NK-92 treated with Interleukin-12 subunit alpha and Interleukin-12 subunit beta, amount 100 ng/mL, for 24 hours (cell line): ENCODE measurements at regions not wholly inside any gene's neighbourhood (a gene's known extent, or its start where the extent isn't known, plus 50 kb on each side); places are given as distances from the start of the nearest gene placed in this dataset.

ENCODE experiments used
- DNase-seq: peaks from one replicate; lab custom pipeline; 2025; lab: John Stamatoyannopoulos, UW

DNA sequence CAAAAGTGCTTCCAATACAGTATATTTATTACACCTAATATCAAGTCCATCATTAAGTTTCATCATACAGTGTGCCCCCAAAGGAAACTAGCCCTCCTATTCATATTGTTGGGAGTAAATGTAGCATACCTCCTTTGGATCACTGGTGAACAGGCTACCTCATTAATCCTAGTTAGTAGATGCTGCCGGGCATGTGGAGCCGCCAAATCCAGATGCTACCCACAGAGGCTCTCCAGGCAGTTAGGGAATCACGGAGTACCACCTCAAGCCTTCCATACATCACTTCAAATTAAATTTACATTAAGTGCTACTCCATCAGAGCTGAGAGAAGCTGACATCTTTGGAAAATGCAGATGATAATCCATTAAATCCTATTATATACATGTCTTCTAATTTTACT is 121.7 kb upstream of the FOXD3 start:
- DNase-seq = no peak

DNA sequence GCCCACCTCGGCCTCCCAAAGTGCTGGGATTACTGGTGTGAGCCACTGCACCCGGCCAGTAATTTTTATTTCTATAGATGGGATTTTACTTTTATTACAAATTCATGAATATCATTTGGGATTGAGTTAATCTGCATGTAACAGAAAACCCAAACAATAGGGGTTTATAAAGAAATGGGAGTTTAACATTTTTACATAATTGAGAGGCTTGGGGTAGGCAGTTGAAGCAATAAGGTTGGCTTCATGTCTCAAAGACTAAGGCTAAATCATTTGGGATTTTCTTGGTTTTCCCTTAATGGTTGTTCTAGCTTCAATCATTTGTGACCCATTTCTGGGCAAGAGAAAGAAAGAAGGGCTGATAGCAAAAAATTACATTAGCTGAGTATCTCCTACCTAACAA is 118.7 kb upstream of the FOXD3 start:
- DNase-seq = no peak

DNA sequence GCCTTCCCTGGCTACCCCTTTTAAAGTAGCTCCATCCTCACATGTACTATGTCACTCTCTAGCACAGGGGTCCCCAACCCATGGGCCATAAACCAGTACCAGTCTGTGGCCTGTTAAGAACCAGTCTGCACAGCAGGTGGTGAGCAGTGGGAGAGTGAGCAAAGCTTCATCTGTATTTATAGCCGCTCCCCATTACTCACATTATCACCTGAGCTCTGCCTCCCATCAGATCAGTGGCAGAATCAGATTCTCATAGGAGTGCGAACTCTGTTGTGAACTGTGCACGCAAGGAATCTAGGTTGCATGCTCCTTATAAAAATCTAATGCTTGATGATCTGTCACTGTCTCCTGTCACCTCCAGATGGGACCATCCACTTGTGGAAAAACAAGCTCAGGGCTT is 116.6 kb upstream of the FOXD3 start:
- no peak for DNase-seq

DNA sequence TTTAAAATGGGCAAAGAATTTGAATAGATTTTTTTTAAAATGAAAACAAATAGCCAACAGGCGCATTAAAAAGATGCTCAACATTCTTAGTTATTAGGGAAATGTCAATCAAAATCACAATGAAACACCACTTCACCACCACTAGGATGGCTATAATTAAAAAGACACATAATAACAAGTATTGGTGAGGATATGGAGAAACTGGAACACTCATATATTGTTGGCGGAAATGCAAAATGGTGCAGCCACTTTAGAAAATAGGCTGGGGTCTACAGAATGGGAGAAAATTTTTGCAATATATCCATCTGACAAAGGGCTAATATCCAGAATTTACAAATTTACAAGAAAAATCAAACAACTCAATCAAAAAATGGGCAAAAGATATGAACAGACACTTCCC is 107.8 kb upstream of the FOXD3 start:
- no peak for DNase-seq

DNA sequence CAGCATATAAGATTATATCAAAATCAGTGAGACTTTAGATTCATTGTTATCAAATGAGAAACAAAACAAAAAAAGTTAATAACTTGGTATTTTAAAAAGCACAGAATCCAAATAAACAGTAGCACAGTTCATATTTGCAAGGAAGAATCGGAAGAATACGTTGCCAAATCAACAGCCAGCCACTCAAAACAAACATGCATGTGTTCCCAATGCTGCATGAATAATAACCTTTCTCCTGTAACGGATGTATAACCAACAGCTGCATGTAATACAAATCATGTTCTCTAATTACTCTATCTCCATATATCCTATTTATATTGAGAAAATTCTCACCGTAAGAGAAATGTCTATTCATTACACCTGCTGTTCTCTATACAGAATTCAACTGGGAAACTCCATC is 98.9 kb upstream of the FOXD3 start:
- DNase-seq = no peak

DNA sequence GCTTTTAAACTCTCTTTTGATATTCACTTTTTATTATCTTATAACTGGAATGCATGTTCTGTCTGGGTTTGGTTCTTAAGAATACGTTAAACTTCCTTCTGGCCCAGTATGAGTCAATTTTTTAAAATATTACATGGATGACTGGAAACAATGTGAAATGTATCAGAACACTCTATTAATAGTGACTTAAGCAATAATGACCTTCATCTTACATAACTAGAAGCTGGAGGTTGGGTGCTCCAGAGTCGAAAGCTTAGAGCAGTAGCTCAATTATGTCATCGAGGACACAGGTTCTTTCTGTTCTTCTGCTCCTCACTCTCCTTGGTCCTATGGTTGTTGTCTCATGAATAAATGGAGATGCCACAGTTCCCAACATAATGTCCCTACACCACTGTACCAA is 91.6 kb upstream of the FOXD3 start:
- no peak for DNase-seq

DNA sequence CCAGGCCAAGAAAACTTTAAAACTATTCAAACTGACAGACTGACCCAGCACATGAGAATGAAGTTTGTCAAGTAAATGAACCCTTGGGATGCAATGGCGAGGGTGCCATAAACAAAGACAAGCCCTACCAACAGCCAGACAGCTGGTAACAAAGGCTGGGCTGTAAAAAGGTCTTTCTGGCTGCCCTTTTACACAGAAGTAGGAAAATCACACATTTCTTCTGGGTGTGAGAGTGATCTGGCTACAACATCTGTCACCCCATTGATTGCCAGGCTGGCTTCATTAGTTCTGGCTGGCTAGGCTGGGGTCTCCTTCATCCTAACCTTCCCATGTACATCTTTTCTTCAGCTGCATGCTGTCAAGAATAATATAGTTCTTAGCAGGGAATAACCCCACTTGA is 83.6 kb upstream of the FOXD3 start:
- no peak for DNase-seq

DNA sequence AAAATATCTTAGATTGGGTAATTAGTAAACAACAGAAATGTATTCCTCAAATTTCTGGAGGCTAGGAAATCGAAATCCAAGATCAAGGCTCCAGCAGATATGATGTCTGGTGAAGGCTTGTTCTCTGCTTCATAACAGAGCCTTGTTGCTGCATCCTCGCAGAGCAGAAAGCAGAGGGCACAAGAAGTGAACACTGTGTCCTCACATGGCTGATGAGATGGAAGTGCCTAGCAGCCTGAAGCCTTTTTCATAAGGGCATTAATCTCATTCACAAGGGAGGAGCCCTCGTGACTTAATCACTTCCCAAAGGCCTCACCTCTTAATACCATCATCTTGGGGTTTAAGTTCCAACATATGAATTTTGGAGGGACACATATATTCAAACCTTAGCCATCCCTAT is 77.2 kb upstream of the FOXD3 start:
- DNase-seq = no peak

DNA sequence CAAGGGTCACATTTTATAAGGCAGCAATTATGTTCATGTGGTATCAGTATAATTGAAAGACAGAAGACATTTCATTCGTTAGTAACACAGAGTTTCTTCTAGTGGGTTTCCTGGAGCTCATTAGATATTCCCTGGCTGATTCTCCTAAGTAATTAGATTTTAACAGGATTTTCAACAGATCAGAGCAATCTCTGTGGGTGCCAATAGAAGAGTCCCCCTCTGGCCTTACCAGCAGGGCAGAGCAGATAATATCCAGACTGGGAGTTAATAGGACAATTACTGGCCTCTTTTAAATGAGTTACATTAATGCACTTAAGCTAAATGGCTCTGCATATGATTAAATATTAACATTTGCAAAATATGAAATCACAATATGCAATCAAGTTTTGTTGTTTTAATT is 74.2 kb upstream of the FOXD3 start:
- no peak for DNase-seq

DNA sequence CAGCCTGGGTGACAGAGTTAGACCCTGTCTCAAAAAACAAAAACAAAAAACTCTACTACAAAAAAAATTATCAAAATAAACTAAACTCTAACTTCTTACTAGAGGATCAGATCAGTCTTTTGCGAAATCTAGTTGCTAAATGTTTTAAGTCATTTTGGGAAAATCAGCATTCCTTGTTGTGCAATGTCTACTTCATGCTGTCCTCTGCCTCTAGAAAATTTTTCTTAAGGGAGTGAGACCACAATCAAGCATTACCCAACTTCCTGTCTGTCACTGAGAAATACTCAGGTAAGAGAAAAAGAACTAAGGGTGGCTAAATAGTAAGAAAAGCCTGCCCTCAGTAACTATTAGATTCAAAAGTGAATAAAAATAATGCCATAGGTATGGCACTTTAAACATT is 67.2 kb upstream of the FOXD3 start:
- no peak for DNase-seq

DNA sequence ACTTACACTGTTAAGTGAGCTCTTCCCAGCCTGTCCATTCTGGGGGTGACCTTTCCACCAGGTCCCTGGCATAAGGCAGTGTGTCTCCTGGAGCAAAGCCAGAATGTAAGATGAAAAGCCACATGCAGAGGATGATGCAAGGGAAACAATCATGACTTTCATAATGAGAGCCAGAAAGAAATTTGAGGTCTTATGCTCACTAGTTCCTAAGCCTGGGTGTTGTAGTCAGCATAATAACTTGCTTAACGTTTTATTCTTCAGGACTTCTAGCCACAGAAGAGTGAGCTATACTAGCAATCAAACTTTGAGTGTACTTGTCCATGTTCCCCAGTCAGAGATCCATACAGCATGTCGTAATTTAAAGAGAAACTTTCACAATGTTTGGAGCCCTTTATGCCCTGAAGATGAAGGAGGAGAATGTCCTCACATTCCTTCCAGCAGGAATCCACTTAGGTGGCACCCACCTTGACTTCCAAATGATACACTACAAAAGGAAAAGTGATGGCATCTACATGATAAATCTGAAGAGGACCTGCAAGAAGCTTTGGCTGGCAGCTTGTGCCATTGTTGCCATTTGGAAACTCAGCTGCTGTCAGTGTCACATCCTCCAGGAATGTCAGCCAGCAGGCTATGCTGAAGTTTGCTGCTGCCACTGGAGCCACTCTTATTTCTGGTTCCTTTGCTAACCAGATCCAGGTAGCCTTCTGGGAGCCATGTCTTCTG is 60.5 kb upstream of the FOXD3 start:
- no peak for DNase-seq

DNA sequence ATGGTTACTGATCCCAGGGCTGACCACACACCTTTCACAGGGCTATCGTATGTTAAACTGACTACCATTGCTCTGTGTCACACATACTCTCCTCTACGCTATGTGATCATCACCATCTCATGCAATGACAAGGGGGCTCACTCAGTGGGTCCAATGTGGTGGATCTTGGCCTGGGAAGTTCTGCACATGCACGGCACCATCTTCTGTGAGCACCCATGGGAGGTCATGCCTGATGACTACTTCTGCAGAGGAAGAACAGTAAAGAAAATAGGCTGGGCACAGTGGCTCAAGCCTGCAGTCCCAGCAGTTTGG is 60.0 kb upstream of the FOXD3 start:
- no peak for DNase-seq

DNA sequence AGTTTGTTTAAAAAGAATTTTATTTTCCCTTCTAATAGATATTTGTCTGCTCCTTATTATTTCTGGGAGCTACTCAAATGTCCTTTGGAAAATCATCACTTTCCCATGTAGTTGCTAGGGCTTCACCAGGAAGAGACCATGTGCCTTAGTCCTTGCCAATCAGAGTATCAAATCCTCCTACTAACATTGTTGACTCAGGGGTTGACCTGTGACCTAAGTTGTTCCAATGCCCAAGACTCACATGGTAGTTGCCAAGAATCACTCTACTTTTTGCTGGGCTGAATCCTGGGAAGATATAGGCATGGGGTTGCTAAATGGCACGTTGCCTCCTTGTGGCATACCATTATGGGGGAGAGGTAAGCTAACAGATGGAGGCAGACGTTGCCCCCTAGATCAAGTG is 58.2 kb upstream of the FOXD3 start:
- DNase-seq = no peak

DNA sequence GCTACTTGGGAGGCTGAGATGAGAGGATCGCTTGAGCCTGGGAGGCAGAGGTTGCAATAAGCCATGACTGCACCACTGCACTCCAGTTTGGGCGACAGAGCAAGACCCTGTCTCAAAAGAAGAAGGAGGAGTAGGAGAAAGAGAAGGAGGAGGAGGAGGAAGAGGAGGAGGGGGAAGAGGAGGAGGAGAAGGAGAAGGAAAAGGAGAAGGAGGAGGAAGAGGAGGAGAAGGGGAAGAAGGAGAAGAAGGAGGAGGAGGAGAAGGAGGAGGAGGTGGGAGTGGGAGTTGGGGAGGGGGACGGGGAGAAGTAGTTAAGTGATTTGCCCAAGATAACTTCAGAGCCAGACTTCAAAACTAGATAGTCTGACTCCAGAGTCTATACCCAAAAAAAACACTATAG is 55.5 kb upstream of the FOXD3 start:
- DNase-seq = no peak

DNA sequence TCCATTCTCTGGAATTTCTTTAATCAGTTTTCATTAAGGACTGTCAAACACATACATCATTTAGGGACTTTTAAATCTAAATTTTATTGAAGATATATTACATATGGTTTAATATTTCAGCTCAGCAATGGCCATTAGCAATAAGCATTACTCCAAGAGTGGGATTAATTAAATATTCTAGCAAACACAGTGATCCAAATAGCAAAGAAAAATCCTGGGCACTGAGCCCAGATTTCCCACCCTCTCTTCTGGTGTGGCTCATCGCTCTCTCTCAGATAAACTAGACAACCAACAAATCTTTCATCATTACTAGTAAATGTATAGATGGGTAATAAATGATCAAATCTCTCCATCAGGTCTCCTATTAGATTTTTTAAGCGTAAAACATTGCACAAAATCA is 53.5 kb upstream of the FOXD3 start:
- DNase-seq = no peak

DNA sequence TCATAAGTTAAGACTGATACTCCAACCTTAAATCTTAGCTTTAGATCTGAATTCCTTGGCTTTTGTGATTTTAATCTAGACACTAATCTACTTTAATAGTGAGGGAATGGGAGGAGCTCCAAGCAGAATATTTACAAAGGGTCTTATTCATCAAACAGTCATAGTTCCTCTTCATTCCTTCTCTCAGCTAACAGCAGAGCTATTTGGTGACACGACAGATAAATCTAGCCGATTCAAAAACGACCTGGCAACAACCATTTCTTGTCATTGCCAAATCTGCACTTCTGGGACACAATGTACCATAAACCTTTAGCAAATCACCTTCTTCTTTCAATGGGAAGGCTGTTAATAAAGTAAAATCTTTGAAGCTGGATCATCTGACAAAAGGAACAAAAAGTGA is 52.8 kb upstream of the FOXD3 start:
- no peak for DNase-seq
